ENCODE measurements at regions not wholly inside any gene's neighbourhood (a gene's known extent, or its start where the extent isn't known, plus 50 kb on each side); places are given as distances from the start of the nearest gene placed in this dataset.
"Not testable (repeated sequence)": the region's sequence is repeated elsewhere in the genome, so short reads cannot be mapped to it uniquely, and the experiment has no call there.

- CTCF ChIA-PET; DNase-seq (ENCODE audit: low read depth, low spot score); POLR2A ChIA-PET; H3K4me3 ChIP-seq (ENCODE audit: low read depth, low read length): not testable (repeated sequence)
These were observed 55.3 kb upstream of the THOC2 start for GRCh38 chrX:123788193-123788592.

DNA sequence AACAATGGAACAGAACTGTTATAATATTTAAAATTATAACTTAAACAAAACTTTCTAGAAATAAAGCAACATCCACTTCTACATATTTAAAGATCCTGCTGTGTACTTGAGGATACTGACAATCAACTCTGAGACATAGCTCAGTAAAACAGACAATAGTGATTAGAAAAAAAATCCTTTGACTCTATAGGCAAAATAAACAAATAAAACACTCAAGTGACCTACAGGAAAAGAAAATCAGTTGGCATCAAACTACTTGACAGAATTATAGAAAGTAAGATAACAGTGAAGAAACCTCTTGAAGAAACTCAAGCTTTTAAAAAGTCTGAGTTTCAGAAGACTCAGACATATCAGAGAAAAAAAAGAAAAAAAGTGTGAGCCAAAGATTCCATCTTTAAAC lies 55.9 kb upstream of the THOC2 start:
- ChIA-PET POLR2A (no interaction called here), CTCF (no interaction called here)
- no peak for DNase-seq (ENCODE audit: low read depth, low spot score)
- H3K4me3 ChIP-seq (ENCODE audit: low read depth, low read length), result no peak overlapping the region
- TF ChIP-seq, protein P1, sequence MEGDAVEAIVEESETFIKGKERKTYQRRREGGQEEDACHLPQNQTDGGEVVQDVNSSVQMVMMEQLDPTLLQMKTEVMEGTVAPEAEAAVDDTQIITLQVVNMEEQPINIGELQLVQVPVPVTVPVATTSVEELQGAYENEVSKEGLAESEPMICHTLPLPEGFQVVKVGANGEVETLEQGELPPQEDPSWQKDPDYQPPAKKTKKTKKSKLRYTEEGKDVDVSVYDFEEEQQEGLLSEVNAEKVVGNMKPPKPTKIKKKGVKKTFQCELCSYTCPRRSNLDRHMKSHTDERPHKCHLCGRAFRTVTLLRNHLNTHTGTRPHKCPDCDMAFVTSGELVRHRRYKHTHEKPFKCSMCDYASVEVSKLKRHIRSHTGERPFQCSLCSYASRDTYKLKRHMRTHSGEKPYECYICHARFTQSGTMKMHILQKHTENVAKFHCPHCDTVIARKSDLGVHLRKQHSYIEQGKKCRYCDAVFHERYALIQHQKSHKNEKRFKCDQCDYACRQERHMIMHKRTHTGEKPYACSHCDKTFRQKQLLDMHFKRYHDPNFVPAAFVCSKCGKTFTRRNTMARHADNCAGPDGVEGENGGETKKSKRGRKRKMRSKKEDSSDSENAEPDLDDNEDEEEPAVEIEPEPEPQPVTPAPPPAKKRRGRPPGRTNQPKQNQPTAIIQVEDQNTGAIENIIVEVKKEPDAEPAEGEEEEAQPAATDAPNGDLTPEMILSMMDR (IDR thresholded peaks at IDR 0.05; ENCODE audit: insufficient read depth, low read length, missing control alignments), result no peak

- POLR2A ChIA-PET, result no interaction called here
- TF ChIP-seq, protein P1 (IDR thresholded peaks at IDR 0.05; ENCODE audit: insufficient read depth, low read length, missing control alignments), result no peak
- CTCF ChIA-PET, result interaction anchor here (1.0 kb wide), 1 partner anchor 20 kb away, joined by 5 read pairs; no protein-coding TSS in a partner anchor
- DNase-seq (ENCODE audit: low read depth, low spot score), result no peak
- H3K4me3 ChIP-seq (ENCODE audit: low read depth, low read length), result no peak overlapping the region
These were observed 62.1 kb upstream of the XIAP start for GRCh38 chrX:123797543-123798447.

GRCh38 chrX:123798706-123799430 lies 61.0 kb upstream of the XIAP start:
- POLR2A ChIA-PET; H3K4me3 ChIP-seq (ENCODE audit: low read depth, low read length); DNase-seq (ENCODE audit: low read depth, low spot score): not testable (repeated sequence)
- CTCF ChIA-PET, result interaction anchor here (1.0 kb wide), 1 partner anchor 34 kb away, joined by 3 read pairs; no protein-coding TSS in a partner anchor

GRCh38 chrX:123801901-123802300 lies 58.0 kb upstream of the XIAP start:
- ChIA-PET POLR2A (no interaction called here), CTCF (interaction anchor here (2.7 kb wide), 1 partner anchor 31 kb away, joined by 7 read pairs; no protein-coding TSS in a partner anchor)
- no peak for DNase-seq (ENCODE audit: low read depth, low spot score)
- TF ChIP-seq, protein P1 (IDR thresholded peaks at IDR 0.05; ENCODE audit: insufficient read depth, low read length, missing control alignments), result no peak
- H3K4me3 ChIP-seq (ENCODE audit: low read depth, low read length), result no peak overlapping the region

DNA sequence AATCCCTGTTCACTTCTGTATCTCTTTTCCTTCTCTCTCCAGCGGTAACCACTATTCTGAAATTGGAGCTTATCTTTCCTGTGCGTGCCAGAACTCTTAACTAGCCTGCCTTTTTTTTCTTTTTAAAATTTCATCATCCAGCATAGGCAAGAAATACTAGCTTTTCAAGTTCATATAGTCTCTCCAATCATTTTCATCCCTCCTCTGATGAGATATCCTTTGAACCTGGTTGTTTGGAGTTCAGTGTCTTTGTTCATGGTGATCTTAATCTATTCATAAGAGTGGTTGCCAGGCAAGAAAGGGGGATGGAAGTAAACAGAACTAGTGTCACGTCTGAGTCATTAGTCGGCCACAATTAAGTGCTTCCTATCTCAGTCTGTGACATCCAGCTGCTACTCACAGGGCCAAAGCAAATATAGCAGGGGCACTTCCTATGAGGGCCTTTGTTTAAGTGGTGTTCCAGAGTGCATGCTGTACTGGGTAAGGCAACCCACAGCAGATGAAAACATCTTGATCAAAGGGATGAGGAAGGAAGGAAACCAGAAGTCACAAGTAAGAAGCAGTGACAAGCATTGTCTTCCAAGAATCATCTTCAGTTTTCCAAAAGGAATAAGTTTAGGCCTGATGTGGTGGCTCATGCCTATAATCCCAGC lies 56.4 kb upstream of the XIAP start:
- no peak for DNase-seq (ENCODE audit: low read depth, low spot score)
- CTCF ChIA-PET, result no interaction called here
- TF ChIP-seq, protein P1 (IDR thresholded peaks at IDR 0.05; ENCODE audit: insufficient read depth, low read length, missing control alignments), result no peak
- H3K4me3 ChIP-seq (ENCODE audit: low read depth, low read length), result no peak overlapping the region
- POLR2A ChIA-PET, result no interaction called here

- H3K4me3 ChIP-seq (ENCODE audit: low read depth, low read length); CTCF ChIA-PET; DNase-seq (ENCODE audit: low read depth, low spot score); POLR2A ChIA-PET: not testable (repeated sequence)
These were observed 55.9 kb upstream of the XIAP start for GRCh38 chrX:123803984-123804365.

Measured in AG04449 (cell line).